Fibroblast of lung (primary cell): ENCODE measurements at regions not wholly inside any gene's neighbourhood (a gene's known extent, or its start where the extent isn't known, plus 50 kb on each side); places are given as distances from the start of the nearest gene placed in this dataset.

Source experiments
- CTCF ChIP-seq, 2 donors: IDR thresholded peaks in 1 of 2; conservative IDR thresholded peaks in 1 of 2; 1 replicate in 1 of 2; 2 replicates in 1 of 2; pipeline ENCODE4 v1.5.1; 2011 to 2012; ENCODE audit warnings: low read length in 2 of 2, control low read depth in 1 of 2, inconsistent platforms in 1 of 2, low read depth in 1 of 2, mild to moderate bottlenecking in 1 of 2
- EZH2 ChIP-seq: IDR thresholded peaks from 2 replicates; pipeline ENCODE4 v1.5.1; 2012; ENCODE audit warnings: low read length, control low read depth, mild to moderate bottlenecking; ENCODE audit errors: missing control alignments

GRCh38 chr9:107838766-107839165, 349.2 kb upstream of the KLF4 start:
- TF ChIP-seq CTCF (conservative IDR thresholded peaks at IDR 0.05 in 1 of 2, IDR thresholded peaks at IDR 0.05 in 1 of 2; ENCODE audit: low read depth in 1 of 2, low read length in 2 of 2) (no peak), EZH2 (no peak)
